MM.1S (cell line): ENCODE measurements at regions not wholly inside any gene's neighbourhood (a gene's known extent, or its start where the extent isn't known, plus 50 kb on each side); places are given as distances from the start of the nearest gene placed in this dataset.

ENCODE experiments used
- DNase-seq: peaks from one replicate; pipeline ENCODE4 v3.0.0-alpha.2; 2015
- H2AFZ ChIP-seq: fragments of 300-600 bp; sonication (generic); 2 replicates; pipeline ENCODE4 v1.6.0; 2016; ENCODE audit warnings: antibody characterized with exemption, low read length
- H3F3A ChIP-seq: fragments of 300-600 bp; sonication (generic); 2 replicates; pipeline ENCODE4 v1.6.1; 2016; ENCODE audit warnings: mild to moderate bottlenecking, antibody characterized with exemption, low read length, moderate library complexity, mixed read lengths; ENCODE audit not compliant: insufficient read depth
- H3K27ac ChIP-seq: fragments of 300-600 bp; sonication (generic); 2 replicates; pipeline ENCODE4 v1.5.1; 2016; ENCODE audit warnings: mild to moderate bottlenecking, low read length
- H3K27me3 ChIP-seq: fragments of 300-600 bp; sonication (generic); replicated peaks from 2 replicates; pipeline ENCODE4 v1.6.0; 2016; ENCODE audit warnings: low read length; ENCODE audit not compliant: insufficient read depth
- H3K36me3 ChIP-seq: fragments of 300-600 bp; sonication (generic); replicated peaks from 2 replicates; pipeline ENCODE4 v1.6.1; 2016; ENCODE audit warnings: mild to moderate bottlenecking, low read length, mixed read lengths; ENCODE audit not compliant: insufficient read depth
- H3K4me1 ChIP-seq: fragments of 300-600 bp; sonication (generic); 2 replicates; pipeline ENCODE4 v1.6.1; 2016; ENCODE audit warnings: low read length, mixed read lengths
- H3K4me2 ChIP-seq: fragments of 300-600 bp; sonication (generic); 2 replicates; pipeline ENCODE4 v1.6.0; 2016; ENCODE audit warnings: low read depth, low read length
- H3K4me3 ChIP-seq: fragments of 300-600 bp; sonication (generic); 2 replicates; pipeline ENCODE4 v1.5.1; 2016; ENCODE audit warnings: low read length, mixed read lengths
- H3K79me2 ChIP-seq: fragments of 300-600 bp; sonication (generic); 2 replicates; pipeline ENCODE4 v1.6.1; 2016; ENCODE audit warnings: mixed run types, low read length, mixed read lengths
- H3K9ac ChIP-seq: fragments of 300-600 bp; sonication (generic); 2 replicates; pipeline ENCODE4 v1.6.1; 2016; ENCODE audit warnings: low read length, mixed read lengths
- H3K9me2 ChIP-seq: fragments of 300-600 bp; sonication (generic); replicated peaks from 2 replicates; pipeline ENCODE4 v1.6.1; 2016; ENCODE audit warnings: mild to moderate bottlenecking, low read length, mixed read lengths; ENCODE audit not compliant: insufficient read depth
- H3K9me3 ChIP-seq: fragments of 300-600 bp; sonication (generic); replicated peaks from 2 replicates; pipeline ENCODE4 v1.6.1; 2016; ENCODE audit warnings: mild to moderate bottlenecking, low read length, mixed read lengths; ENCODE audit not compliant: insufficient read depth
- H4K20me1 ChIP-seq: fragments of 300-600 bp; sonication (generic); 2 replicates; pipeline ENCODE4 v1.6.1; 2016; ENCODE audit warnings: mild to moderate bottlenecking, low read length, moderate library complexity, mixed read lengths; ENCODE audit not compliant: insufficient read depth
- EZH2 ChIP-seq: fragments of 300-600 bp; sonication (generic); optimal IDR thresholded peaks from 2 replicates; pipeline ENCODE3; 2017; ENCODE audit warnings: low read depth, mild to moderate bottlenecking, antibody characterized with exemption, low read length, mixed read lengths
- EZH2phosphoT487 ChIP-seq: fragments of 300-600 bp; sonication (generic); IDR thresholded peaks from 2 replicates; pipeline ENCODE4 v1.6.1; 2018; ENCODE audit warnings: antibody characterized with exemption, low read length
- TF ChIP-seq, protein P1 (sequence below): fragments of 300-600 bp; sonication (generic); IDR thresholded peaks from 2 replicates; pipeline ENCODE4 v1.5.1; 2016; ENCODE audit warnings: antibody characterized with exemption, low read length, mixed read lengths

DNA sequence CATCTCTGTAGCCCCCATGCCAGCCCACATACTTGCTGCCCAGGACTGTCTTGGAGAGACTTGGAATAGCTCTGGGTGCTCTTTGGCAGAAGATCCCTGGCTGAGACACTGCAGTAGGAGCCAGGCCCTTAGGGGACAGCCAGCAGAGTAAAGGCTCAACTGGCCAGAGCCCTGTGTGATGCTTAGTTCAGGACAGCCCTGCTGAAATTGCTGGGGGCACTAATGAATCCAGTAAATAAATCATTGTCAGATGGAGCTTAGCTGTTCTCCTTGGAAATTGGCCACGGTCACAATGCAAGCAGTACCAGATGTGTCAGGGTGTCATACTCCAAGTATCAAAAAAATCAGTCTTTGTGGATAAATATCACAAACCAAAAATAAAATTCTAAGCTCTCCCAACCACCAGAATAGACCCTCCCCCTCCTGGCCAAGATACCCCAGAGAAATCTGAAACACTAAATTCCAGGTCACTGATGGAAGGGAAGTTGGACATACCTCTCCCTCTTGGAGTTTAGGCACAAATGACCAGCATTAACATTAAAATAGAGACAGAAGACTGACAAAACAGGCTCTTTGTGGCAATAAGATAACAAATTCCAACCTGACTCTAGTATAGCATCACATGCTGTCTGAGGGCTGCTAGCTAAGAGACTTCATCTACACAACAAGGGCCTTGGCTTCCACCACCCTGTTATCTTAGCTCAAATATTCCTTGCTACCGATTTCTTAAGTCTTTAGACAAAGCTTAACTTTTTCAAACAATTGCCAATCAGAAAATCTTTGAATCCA lies 83.2 kb upstream of the DNAH14 start:
- no peak for TF ChIP-seq EZH2
- no peak for TF ChIP-seq EZH2phosphoT487
- TF ChIP-seq, protein P1, sequence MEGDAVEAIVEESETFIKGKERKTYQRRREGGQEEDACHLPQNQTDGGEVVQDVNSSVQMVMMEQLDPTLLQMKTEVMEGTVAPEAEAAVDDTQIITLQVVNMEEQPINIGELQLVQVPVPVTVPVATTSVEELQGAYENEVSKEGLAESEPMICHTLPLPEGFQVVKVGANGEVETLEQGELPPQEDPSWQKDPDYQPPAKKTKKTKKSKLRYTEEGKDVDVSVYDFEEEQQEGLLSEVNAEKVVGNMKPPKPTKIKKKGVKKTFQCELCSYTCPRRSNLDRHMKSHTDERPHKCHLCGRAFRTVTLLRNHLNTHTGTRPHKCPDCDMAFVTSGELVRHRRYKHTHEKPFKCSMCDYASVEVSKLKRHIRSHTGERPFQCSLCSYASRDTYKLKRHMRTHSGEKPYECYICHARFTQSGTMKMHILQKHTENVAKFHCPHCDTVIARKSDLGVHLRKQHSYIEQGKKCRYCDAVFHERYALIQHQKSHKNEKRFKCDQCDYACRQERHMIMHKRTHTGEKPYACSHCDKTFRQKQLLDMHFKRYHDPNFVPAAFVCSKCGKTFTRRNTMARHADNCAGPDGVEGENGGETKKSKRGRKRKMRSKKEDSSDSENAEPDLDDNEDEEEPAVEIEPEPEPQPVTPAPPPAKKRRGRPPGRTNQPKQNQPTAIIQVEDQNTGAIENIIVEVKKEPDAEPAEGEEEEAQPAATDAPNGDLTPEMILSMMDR: no peak
- DNase-seq: no peak
- no peaks in the 10 kb centered on the region for H3K27me3 ChIP-seq
- no peak overlapping the region for H3K27ac ChIP-seq
- no peak overlapping the region for H3K4me2 ChIP-seq
- no peaks in the 10 kb centered on the region for H3K9me2 ChIP-seq
- no peaks in the 10 kb centered on the region for H3K9me3 ChIP-seq
- no peaks in the 10 kb centered on the region for H3K36me3 ChIP-seq
- H3F3A ChIP-seq: no peaks in the 10 kb centered on the region
- no peaks in the 10 kb centered on the region for H3K4me1 ChIP-seq
- H3K4me3 ChIP-seq: no peak overlapping the region
- no peaks in the 10 kb centered on the region for H4K20me1 ChIP-seq
- no peak overlapping the region for H3K9ac ChIP-seq
- no peak overlapping the region for H2AFZ ChIP-seq
- H3K79me2 ChIP-seq: no peaks in the 10 kb centered on the region

DNA sequence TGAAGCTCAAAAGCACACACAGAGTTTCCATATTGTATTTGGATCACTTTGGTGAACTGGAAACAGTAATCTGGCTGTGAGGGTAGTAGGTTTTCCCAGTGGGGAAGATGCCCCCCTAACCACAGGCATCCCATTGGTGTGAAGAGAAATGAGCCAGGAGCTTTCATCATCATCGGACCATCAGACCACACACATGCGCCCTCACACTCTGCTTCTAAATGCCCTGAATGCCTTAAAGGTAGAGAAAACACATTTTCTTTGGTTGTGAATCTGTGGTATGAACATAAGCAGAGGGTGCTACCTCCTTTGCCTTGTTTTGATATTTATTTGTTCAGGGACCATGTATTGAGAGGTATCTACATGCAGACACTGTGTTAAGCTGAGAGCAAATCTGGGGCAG lies 79.0 kb upstream of the DNAH14 start:
- H2AFZ ChIP-seq: no peak overlapping the region
- H3K9me2 ChIP-seq: no peaks in the 10 kb centered on the region
- no peaks in the 10 kb centered on the region for H3K9me3 ChIP-seq
- H3K4me1 ChIP-seq: peaks cover 5% of the 10 kb centered on the region; the same call in 1 of the 2 replicates
- H3K4me2 ChIP-seq: no peak overlapping the region
- no peak overlapping the region for H3K27ac ChIP-seq
- H3K9ac ChIP-seq: no peak overlapping the region
- no peaks in the 10 kb centered on the region for H3K27me3 ChIP-seq
- H3F3A ChIP-seq: no peaks in the 10 kb centered on the region
- no peaks in the 10 kb centered on the region for H4K20me1 ChIP-seq
- no peak for DNase-seq
- no peak overlapping the region for H3K4me3 ChIP-seq
- H3K36me3 ChIP-seq: no peaks in the 10 kb centered on the region
- no peaks in the 10 kb centered on the region for H3K79me2 ChIP-seq
- no peak for TF ChIP-seq EZH2
- TF ChIP-seq, protein P1: no peak
- TF ChIP-seq EZH2phosphoT487: no peak

DNA sequence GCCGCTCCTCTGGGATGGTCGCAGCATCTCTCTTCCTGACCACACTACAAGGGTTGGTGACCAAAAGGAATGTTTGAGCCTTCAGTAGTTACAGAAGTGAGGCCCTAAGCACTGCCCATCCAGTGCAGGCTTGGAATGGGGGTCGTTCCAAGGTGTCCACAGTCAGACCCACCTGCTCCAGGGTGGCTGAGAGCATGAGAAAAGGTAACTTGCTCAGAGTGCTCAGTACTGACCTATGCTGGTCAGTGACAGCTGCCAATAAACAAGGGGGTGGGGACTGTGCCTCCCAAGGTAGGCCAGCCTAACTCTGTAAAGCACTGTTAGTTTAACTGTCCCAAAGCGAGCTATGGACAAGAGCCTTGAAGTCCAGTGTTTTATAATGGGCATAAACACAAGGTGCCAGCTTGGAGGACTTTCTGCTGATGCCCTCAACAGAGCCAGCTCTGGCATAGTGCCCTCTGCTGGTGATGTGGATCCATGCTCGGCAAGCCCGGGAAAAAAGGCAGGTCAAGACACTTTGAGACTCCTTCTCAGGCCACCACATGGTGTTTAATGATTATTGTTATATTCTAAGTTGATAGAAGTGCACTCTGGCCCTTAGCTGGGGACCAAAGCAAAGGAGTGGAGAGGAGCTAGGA lies 78.1 kb upstream of the DNAH14 start:
- H3K79me2 ChIP-seq: no peaks in the 10 kb centered on the region
- no peaks in the 10 kb centered on the region for H3K36me3 ChIP-seq
- H3K27ac ChIP-seq: no peak overlapping the region
- H3K9me3 ChIP-seq: no peaks in the 10 kb centered on the region
- no peaks in the 10 kb centered on the region for H3F3A ChIP-seq
- no peaks in the 10 kb centered on the region for H4K20me1 ChIP-seq
- peaks cover 5% of the 10 kb centered on the region; the same call in 1 of the 2 replicates for H3K4me1 ChIP-seq
- TF ChIP-seq EZH2phosphoT487: no peak
- TF ChIP-seq EZH2: no peak
- TF ChIP-seq, protein P1: peak; percentile 95
- no peak overlapping the region for H3K9ac ChIP-seq
- no peak overlapping the region for H3K4me3 ChIP-seq
- no peak overlapping the region for H2AFZ ChIP-seq
- H3K9me2 ChIP-seq: no peaks in the 10 kb centered on the region
- H3K27me3 ChIP-seq: no peaks in the 10 kb centered on the region
- peak; percentile 75 for DNase-seq
- H3K4me2 ChIP-seq: no peak overlapping the region
